ENCODE measurements at regions not wholly inside any gene's neighbourhood (a gene's known extent, or its start where the extent isn't known, plus 50 kb on each side); places are given as distances from the start of the nearest gene placed in this dataset.

- TF ChIP-seq, protein P1, sequence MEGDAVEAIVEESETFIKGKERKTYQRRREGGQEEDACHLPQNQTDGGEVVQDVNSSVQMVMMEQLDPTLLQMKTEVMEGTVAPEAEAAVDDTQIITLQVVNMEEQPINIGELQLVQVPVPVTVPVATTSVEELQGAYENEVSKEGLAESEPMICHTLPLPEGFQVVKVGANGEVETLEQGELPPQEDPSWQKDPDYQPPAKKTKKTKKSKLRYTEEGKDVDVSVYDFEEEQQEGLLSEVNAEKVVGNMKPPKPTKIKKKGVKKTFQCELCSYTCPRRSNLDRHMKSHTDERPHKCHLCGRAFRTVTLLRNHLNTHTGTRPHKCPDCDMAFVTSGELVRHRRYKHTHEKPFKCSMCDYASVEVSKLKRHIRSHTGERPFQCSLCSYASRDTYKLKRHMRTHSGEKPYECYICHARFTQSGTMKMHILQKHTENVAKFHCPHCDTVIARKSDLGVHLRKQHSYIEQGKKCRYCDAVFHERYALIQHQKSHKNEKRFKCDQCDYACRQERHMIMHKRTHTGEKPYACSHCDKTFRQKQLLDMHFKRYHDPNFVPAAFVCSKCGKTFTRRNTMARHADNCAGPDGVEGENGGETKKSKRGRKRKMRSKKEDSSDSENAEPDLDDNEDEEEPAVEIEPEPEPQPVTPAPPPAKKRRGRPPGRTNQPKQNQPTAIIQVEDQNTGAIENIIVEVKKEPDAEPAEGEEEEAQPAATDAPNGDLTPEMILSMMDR (IDR thresholded peaks at IDR 0.05 in 8 of 11, conservative IDR thresholded peaks at IDR 0.05 in 3 of 11): no peak
- no peak for TF ChIP-seq POLR2AphosphoS5 (IDR thresholded peaks at IDR 0.05)
- TF ChIP-seq POLR2A (IDR thresholded peaks at IDR 0.05): no peak
These were observed 224.7 kb upstream of the DCAF8L1 start for GRCh38 chrX:28205905-28206304.

Data from spleen (tissue), 7 donors.